Upper lobe of left lung (tissue), 6 donors: ENCODE measurements at regions not wholly inside any gene's neighbourhood (a gene's known extent, or its start where the extent isn't known, plus 50 kb on each side); places are given as distances from the start of the nearest gene placed in this dataset.

Experiments used
- ATAC-seq, 2 donors: fragments of 200-7000 bp; cut with Tn5 transposase; one replicate each; pipeline ENCODE4 v1.9.1; 2022; ENCODE audit warnings: mild to moderate bottlenecking in 2 of 2, moderate library complexity in 2 of 2; ENCODE audit not compliant: low FRiP score in 2 of 2
- DNase-seq, 2 donors: peaks; one replicate each; pipeline ENCODE4 v3.0.0-alpha.2; 2019 to 2020
- H3K27ac ChIP-seq, 4 donors: fragments of 200-600 bp; sonication (generic); one replicate each; pipeline ENCODE4 v1.5.1; 2016 to 2019
- H3K27me3 ChIP-seq, 4 donors: fragments of 200-600 bp; sonication (generic); one replicate each; pipeline ENCODE4 v1.5.1; 2017 to 2019
- H3K36me3 ChIP-seq, 4 donors: fragments of 200-600 bp; sonication (generic); one replicate each; pipeline ENCODE4 v1.5.1; 2016 to 2019
- H3K4me1 ChIP-seq, 4 donors: fragments of 200-600 bp; sonication (generic); one replicate each; pipeline ENCODE4 v1.5.1; 2018 to 2019
- H3K4me3 ChIP-seq, 4 donors: fragments of 200-600 bp; sonication (generic); one replicate each; pipeline ENCODE4 v1.5.1; 2017 to 2019; ENCODE audit warnings: mild to moderate bottlenecking in 2 of 4, moderate library complexity in 1 of 4
- H3K9me3 ChIP-seq, 4 donors: fragments of 200-600 bp; sonication (generic); one replicate each; pipeline ENCODE4 v1.5.1; 2018 to 2019
- EP300 ChIP-seq, 4 donors: sonication (generic); formaldehyde crosslinking; IDR thresholded peaks; one replicate each; pipeline ENCODE4 v1.5.1; 2017; ENCODE audit warnings: antibody characterized with exemption in 4 of 4, control low read depth in 2 of 4
- POLR2A ChIP-seq, 4 donors: fragments of 450-650 bp; IDR thresholded peaks; one replicate each; pipeline ENCODE4 v1.5.1; 2016 to 2017; ENCODE audit warnings: antibody characterized with exemption in 4 of 4, mild to moderate bottlenecking in 2 of 4
- POLR2AphosphoS5 ChIP-seq, 2 donors: sonication (generic); formaldehyde crosslinking; IDR thresholded peaks; one replicate each; pipeline ENCODE4 v1.5.1; 2017; ENCODE audit warnings: antibody characterized with exemption in 2 of 2
- WGBS, 2 donors: methylation state at CpG; one replicate each; pipeline ENCODE4 v1.1.5; 2017 to 2018; 5-methylcytosine and 5-hydroxymethylcytosine counted together
- TF ChIP-seq, protein P1 (sequence below), 6 experiments: fragments of 450-650 bp in 4 of 6; fragments of 200-600 bp in 2 of 6; sonication (generic) in 2 of 6; IDR thresholded peaks; one replicate each; pipeline ENCODE4 v1.5.1; 2016 to 2019; ENCODE audit warnings: antibody characterized with exemption in 6 of 6
- donor health status: DM: no; HTN: no; CAD: no; lungs with moderate emphysema.
- donor health status: DM: no; HTN: yes; CAD: no; lungs with severe emphysema.

DNA sequence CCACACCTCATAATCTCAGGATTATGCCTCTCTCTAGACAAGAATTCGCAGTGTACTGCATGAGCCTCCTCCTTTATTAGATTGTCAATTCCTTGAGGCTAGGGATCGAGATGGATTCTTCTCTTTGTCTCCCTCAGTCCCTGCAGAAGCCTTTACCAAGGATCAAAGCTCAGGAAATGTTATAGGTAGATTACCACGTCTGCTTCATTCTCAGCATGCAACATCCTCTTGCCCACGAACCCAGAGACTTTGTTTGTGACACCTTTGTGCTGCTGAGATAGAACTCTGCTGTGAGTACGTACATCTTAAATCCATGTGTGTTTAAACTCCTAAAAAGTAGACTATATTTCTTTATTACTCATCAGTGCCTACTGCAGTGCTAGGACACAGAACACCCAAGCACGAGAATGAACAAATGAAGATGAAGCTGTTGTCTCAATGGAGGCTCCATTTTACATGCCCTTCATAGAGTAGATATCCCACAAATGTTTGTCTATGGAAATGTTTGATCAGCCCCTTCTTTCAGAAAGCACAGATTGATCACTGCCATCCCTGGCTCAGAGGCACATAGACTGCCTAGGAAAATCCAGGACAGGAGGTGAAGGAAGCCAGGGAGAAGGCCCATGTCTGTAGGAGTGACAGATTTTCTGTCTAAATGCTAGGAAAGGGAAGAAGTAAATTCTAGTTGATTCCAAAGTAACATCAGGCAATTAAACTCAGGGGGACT lies 98.8 kb upstream of the KLHL29 start:
- no peaks in the 10 kb centered on the region for H3K9me3 ChIP-seq
- H3K4me3 ChIP-seq, result no peak overlapping the region
- no peaks in the 10 kb centered on the region for H3K27me3 ChIP-seq
- H3K27ac ChIP-seq, result peak overlapping the region in 1 of 4 donors; percentile 14
- no peak for DNase-seq
- WGBS, 2 donors, result 72 to 73% methylated on average over 6 of the region's 6 CpGs
- ATAC-seq, result peak in 1 of 2 donors; percentile 11
- TF ChIP-seq, protein P1, sequence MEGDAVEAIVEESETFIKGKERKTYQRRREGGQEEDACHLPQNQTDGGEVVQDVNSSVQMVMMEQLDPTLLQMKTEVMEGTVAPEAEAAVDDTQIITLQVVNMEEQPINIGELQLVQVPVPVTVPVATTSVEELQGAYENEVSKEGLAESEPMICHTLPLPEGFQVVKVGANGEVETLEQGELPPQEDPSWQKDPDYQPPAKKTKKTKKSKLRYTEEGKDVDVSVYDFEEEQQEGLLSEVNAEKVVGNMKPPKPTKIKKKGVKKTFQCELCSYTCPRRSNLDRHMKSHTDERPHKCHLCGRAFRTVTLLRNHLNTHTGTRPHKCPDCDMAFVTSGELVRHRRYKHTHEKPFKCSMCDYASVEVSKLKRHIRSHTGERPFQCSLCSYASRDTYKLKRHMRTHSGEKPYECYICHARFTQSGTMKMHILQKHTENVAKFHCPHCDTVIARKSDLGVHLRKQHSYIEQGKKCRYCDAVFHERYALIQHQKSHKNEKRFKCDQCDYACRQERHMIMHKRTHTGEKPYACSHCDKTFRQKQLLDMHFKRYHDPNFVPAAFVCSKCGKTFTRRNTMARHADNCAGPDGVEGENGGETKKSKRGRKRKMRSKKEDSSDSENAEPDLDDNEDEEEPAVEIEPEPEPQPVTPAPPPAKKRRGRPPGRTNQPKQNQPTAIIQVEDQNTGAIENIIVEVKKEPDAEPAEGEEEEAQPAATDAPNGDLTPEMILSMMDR (IDR thresholded peaks at IDR 0.05), result no peak
- no peak for TF ChIP-seq POLR2AphosphoS5 (IDR thresholded peaks at IDR 0.05)
- TF ChIP-seq POLR2A (IDR thresholded peaks at IDR 0.05), result no peak
- no peak for TF ChIP-seq EP300 (IDR thresholded peaks at IDR 0.05)
- no peaks in the 10 kb centered on the region for H3K36me3 ChIP-seq
- peaks cover 0 to 6% (median 0%) of the 10 kb centered on the region in 4 donors for H3K4me1 ChIP-seq

DNA sequence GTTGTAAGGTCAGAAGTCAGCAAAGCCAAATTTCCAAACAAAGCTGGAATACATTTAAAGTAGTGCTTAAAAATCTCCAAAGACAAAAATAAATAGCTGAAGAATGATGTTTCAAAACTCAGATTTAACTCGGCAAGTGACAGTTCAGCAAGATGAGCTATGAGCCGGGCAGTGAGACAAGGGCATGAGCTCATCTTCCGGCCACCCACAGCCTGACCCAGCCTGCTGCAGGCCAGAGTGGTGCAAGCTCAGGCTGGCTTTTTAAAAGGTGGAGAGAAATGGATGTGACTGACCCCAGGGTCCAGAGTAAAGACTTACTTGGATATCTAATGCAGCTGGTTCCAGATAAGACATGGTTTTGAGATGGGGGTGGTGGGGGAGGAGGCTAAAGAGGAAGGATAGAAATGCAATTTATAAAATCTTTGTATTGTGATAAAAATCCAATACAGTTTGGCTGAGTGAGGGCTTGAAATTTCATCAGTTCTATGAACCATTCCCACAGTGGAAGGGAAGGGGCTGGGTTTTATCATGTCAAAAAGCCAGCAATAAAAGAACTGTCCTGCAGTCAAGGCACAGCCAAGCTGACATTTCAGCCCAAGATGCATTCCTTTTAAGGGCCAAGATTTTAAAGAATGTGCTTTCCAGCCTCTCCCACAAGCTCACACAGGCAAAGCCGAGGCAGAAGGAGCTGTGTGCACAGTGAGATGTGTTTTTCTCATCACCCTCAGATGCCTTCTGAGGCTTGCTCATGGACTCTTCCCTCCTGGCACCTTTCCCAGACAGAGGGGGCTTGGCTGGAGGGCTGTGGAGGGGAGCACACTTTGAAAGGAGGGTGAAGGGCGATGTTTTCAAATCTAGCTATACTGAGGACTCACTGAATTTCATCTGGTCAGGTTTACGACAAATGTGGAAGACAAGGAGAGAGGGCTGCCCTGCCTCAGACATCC lies 97.9 kb upstream of the KLHL29 start:
- H3K9me3 ChIP-seq, result no peaks in the 10 kb centered on the region
- no peaks in the 10 kb centered on the region for H3K27me3 ChIP-seq
- no peak overlapping the region for H3K4me3 ChIP-seq
- ATAC-seq (peak; percentile 73 to 90), DNase-seq (peak in 1 of 2 donors; percentile 23)
- peaks cover 0 to 6% (median 0%) of the 10 kb centered on the region in 4 donors for H3K4me1 ChIP-seq
- no peak for TF ChIP-seq POLR2A (IDR thresholded peaks at IDR 0.05)
- TF ChIP-seq, protein P1 (IDR thresholded peaks at IDR 0.05), result no peak
- TF ChIP-seq POLR2AphosphoS5 (IDR thresholded peaks at IDR 0.05), result no peak
- TF ChIP-seq EP300 (IDR thresholded peaks at IDR 0.05), result no peak
- H3K36me3 ChIP-seq, result no peaks in the 10 kb centered on the region
- peak overlapping the region in 2 of 4 donors; percentile 18 to 34 for H3K27ac ChIP-seq
- WGBS, 2 donors, result 45 to 49% methylated on average over 6 of the region's 6 CpGs

DNA sequence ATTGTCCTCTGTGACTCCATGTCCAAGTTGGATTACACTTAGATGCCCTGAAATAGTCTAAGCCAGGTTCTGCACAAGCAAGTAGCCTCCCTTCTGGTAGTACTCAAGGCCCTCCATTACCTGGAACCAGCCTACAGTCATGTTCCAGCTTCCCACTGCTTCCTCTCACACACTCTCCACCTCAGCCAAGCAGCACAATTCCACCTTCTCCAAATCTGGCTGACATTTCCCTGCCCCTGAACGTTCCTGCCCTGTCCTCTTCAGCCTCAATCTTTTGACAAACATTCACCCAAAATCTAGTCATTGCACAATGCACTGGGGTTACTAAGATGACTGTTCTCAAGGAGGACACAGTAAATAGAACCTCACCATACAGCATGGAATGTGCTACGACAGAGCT lies 95.3 kb upstream of the KLHL29 start:
- ATAC-seq (no peak), DNase-seq (no peak)
- TF ChIP-seq POLR2AphosphoS5 (IDR thresholded peaks at IDR 0.05), result no peak
- TF ChIP-seq POLR2A (IDR thresholded peaks at IDR 0.05), result no peak
- TF ChIP-seq EP300 (IDR thresholded peaks at IDR 0.05), result no peak
- TF ChIP-seq, protein P1 (IDR thresholded peaks at IDR 0.05), result no peak
- H3K36me3 ChIP-seq, result no peaks in the 10 kb centered on the region
- 59 to 64% methylated on average over 2 of the region's 2 CpGs for WGBS, 2 donors
- H3K4me1 ChIP-seq, result peaks cover 3 to 14% (median 5%) of the 10 kb centered on the region in 4 donors
- H3K27me3 ChIP-seq, result no peaks in the 10 kb centered on the region
- H3K4me3 ChIP-seq, result no peak overlapping the region
- H3K9me3 ChIP-seq, result no peaks in the 10 kb centered on the region
- H3K27ac ChIP-seq, result no peak overlapping the region

DNA sequence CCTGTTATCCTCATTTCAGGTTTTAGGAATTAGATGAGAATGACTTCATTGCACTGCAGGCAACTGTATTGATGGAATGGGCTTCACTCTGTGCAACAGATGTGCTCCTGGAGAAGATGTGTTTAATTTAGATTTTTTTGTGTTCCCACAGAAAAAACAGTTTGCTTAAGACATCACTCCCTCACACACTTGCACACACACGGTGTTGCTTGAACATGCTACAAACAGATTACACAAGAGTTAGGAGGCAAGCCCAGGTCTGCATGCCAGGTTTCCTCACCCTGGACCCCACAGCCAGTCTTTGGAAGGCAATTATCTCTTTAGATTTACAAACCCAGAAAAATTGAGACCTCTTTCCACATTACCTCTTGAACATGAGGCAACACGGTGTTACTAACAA lies 93.7 kb upstream of the KLHL29 start:
- Histone ChIP-seq H3K4me3 (no peak overlapping the region), H3K36me3 (no peaks in the 10 kb centered on the region), H3K4me1 (peaks cover 3 to 14% (median 5%) of the 10 kb centered on the region in 4 donors), H3K9me3 (no peaks in the 10 kb centered on the region), H3K27me3 (no peaks in the 10 kb centered on the region), H3K27ac (no peak overlapping the region)
- no peak for DNase-seq
- 43 to 59% methylated on average over 2 of the region's 2 CpGs for WGBS, 2 donors
- ATAC-seq, result no peak
- TF ChIP-seq POLR2AphosphoS5 (IDR thresholded peaks at IDR 0.05), result no peak
- TF ChIP-seq POLR2A (IDR thresholded peaks at IDR 0.05), result no peak
- TF ChIP-seq, protein P1 (IDR thresholded peaks at IDR 0.05), result no peak
- no peak for TF ChIP-seq EP300 (IDR thresholded peaks at IDR 0.05)
